Kidney (tissue), 13 donors: ENCODE measurements at regions not wholly inside any gene's neighbourhood (a gene's known extent, or its start where the extent isn't known, plus 50 kb on each side); places are given as distances from the start of the nearest gene placed in this dataset.

ENCODE experiments used
- DNase-seq, 5 donors: peaks; one replicate each; pipeline ENCODE4 v3.0.0-alpha.2; 2013 to 2020
- FAIRE-seq: peaks from 2 replicates; lab custom pipeline; 2012; peaks lifted over from hg19 to GRCh38; lab: Jason Lieb, UNC
- H3K27ac ChIP-seq, 2 donors: one replicate each; pipeline ENCODE4 v1.7.0; 2013; ENCODE audit warnings: low read depth in 2 of 2, low read length in 2 of 2, inconsistent platforms in 1 of 2
- H3K27me3 ChIP-seq: one replicate; pipeline ENCODE4 v1.7.1; 2013; ENCODE audit warnings: low read length, inconsistent platforms; ENCODE audit not compliant: control insufficient read depth, insufficient read depth
- H3K36me3 ChIP-seq, 3 donors: one replicate each; pipeline versions ENCODE4 v1.7.0 to v1.7.1; 2013; ENCODE audit warnings: low read length in 3 of 3, control low read depth in 1 of 3, inconsistent platforms in 1 of 3; ENCODE audit not compliant: insufficient read depth in 3 of 3, control insufficient read depth in 2 of 3
- H3K4me1 ChIP-seq, 3 donors: one replicate each; pipeline versions ENCODE4 v1.7.0 to v1.7.1; 2013; ENCODE audit warnings: low read length in 3 of 3, inconsistent platforms in 1 of 3, low read depth in 1 of 3; ENCODE audit not compliant: control insufficient read depth in 2 of 3, insufficient read depth in 2 of 3
- H3K4me3 ChIP-seq, 3 donors: one replicate each; pipeline versions ENCODE4 v1.7.0 to v1.8.1; 2013; ENCODE audit warnings: low read length in 3 of 3, control low read depth in 1 of 3, inconsistent platforms in 1 of 3
- H3K9ac ChIP-seq, 3 donors: one replicate each; pipeline versions ENCODE4 v1.7.0 to v1.7.1; 2013; ENCODE audit warnings: low read length in 3 of 3, control low read depth in 1 of 3, inconsistent platforms in 1 of 3
- H3K9me3 ChIP-seq, 3 donors: one replicate each; pipeline versions ENCODE4 v1.7.0 to v1.7.1; 2013; ENCODE audit warnings: low read length in 3 of 3, control low read depth in 1 of 3, inconsistent platforms in 1 of 3; ENCODE audit not compliant: control insufficient read depth in 2 of 3, insufficient read depth in 1 of 3
- CTCF ChIP-seq: IDR thresholded peaks from 3 replicates; pipeline ENCODE4 v1.5.1; 2012; ENCODE audit warnings: mild to moderate bottlenecking, moderate library complexity, borderline replicate concordance; ENCODE audit not compliant: insufficient read depth; ENCODE audit errors: extremely low read depth
- intact Hi-C: fragments of 100-400 bp; cut with DNase I; formaldehyde crosslinking; loops from one replicate; pipeline ENCODE4 v1.11.1; 2022
- donor health status: control.
- donor health status: control.
- donor health status: control.
- donor health status: control.
- donor health status: control.
- donor health status: DM: yes; HTN: yes; CAD: no.
- donor health status: Normal renal cell carcinoma (clear cell type).

- Histone ChIP-seq H3K4me1 (peaks cover 4 to 14% (median 6%) of the 10 kb centered on the region in 3 donors), H3K9ac (no peak overlapping the region), H3K27me3 (no peaks in the 10 kb centered on the region), H3K36me3 (no peaks in the 10 kb centered on the region), H3K27ac (no peak overlapping the region), H3K4me3 (no peak overlapping the region), H3K9me3 (no peaks in the 10 kb centered on the region)
- intact Hi-C loops: no loop called here
- no peak for TF ChIP-seq CTCF
- no peak for FAIRE-seq
- peak in 3 of 5 donors; percentile 10 to 22 (median 22) for DNase-seq
These were observed 169.3 kb upstream of the TCERG1L start for GRCh38 chr10:131480861-131481260.

DNA sequence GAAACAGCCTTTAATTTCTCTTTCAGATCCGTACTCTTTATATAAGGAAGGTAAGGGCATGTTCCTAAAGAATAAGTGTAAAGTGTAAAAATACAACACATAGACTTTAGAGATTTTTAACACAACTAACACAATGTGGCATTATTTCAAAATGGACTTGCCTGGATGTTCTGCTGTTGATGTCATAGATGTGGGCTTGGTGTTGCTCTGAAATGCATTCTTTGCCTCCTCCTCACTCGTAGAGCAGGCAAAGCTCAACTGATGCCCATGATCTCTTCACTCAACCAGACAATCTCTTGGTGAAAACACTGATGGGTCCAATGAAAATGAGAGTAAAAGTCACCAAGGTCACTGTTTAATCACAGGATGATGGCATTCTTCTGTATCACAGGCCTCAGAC lies 174.2 kb upstream of the TCERG1L start:
- H3K36me3 ChIP-seq: no peaks in the 10 kb centered on the region
- TF ChIP-seq CTCF: no peak
- no peak overlapping the region for H3K9ac ChIP-seq
- no peak overlapping the region for H3K4me3 ChIP-seq
- H3K27me3 ChIP-seq: no peaks in the 10 kb centered on the region
- intact Hi-C loops: no loop called here
- H3K4me1 ChIP-seq: no peaks in the 10 kb centered on the region
- DNase-seq: no peak
- H3K27ac ChIP-seq: no peak overlapping the region
- no peak for FAIRE-seq
- peaks cover 0 to 3% (median 0%) of the 10 kb centered on the region in 3 donors for H3K9me3 ChIP-seq

DNA sequence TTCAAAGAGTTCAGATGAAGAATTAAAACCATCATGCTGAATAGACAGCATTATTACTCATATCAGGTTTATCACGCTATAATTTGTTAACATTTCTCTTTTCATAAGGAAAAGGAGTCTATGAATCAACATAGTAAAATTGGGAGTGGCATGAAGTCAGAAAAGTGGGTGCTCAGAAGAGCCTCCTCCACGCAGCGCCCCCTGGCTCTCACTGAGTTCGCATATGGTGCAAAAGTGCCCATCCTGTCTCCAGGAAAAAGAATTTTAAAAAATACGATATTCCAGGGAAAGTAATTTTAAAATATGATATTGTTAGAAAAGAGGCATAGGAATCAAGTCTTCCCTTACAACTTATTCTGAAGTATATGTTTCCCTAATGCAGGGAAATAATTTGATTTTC lies 176.3 kb upstream of the TCERG1L start:
- TF ChIP-seq CTCF: no peak
- Histone ChIP-seq H3K9me3 (peaks cover 0 to 3% (median 0%) of the 10 kb centered on the region in 3 donors), H3K36me3 (no peaks in the 10 kb centered on the region), H3K27ac (no peak overlapping the region), H3K4me1 (no peaks in the 10 kb centered on the region), H3K4me3 (no peak overlapping the region), H3K27me3 (no peaks in the 10 kb centered on the region), H3K9ac (no peak overlapping the region)
- FAIRE-seq (no peak), DNase-seq (no peak)
- intact Hi-C loops: no loop called here

DNA sequence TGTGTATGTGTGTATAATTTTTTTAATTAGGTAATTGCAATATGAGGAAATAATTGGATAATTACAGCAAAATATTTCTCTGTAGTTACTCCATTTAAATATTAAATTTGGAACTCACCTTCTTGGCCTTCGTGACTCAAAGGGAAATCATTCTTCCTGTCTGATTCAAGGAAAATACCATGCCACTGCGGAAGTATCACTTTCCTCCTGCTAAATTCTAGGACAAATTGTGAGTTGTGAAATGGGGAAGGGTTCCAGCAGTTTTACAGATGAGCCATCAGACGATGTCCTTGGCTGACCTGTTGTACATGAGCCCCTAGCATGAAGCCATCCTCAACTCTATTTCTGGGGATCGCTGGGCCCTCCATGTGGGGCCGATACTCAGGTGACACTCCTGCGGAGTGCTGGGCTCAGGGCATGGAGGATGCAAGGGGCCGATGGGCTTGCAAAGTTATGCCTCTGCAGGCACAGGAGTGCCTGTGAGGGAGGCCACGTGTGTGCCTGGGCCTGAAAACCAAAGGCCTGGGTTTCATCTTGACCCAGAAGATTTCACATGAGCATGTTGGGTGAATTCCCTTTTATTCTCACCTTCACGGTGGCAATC lies 179.6 kb upstream of the TCERG1L start:
- intact Hi-C loops: no loop called here
- no peak overlapping the region for H3K4me3 ChIP-seq
- DNase-seq (no peak), FAIRE-seq (no peak)
- no peaks in the 10 kb centered on the region for H3K4me1 ChIP-seq
- H3K36me3 ChIP-seq: no peaks in the 10 kb centered on the region
- H3K9ac ChIP-seq: no peak overlapping the region
- no peaks in the 10 kb centered on the region for H3K27me3 ChIP-seq
- TF ChIP-seq CTCF: no peak
- H3K9me3 ChIP-seq: peaks cover 0 to 3% (median 0%) of the 10 kb centered on the region in 3 donors
- H3K27ac ChIP-seq: no peak overlapping the region
